Endothelial cell of umbilical vein (primary cell): ENCODE measurements at regions not wholly inside any gene's neighbourhood (a gene's known extent, or its start where the extent isn't known, plus 50 kb on each side); places are given as distances from the start of the nearest gene placed in this dataset.

ENCODE experiments used
- EZH2 ChIP-seq: IDR thresholded peaks from 2 replicates; pipeline ENCODE4 v1.6.1; 2012; ENCODE audit warnings: borderline replicate concordance, low read depth, mild to moderate bottlenecking, moderate library complexity, low read length, inconsistent platforms; ENCODE audit not compliant: severe bottlenecking
- JUN ChIP-seq: IDR thresholded peaks from 2 replicates; pipeline ENCODE4 v1.6.1; 2011; ENCODE audit warnings: borderline replicate concordance, low read depth; ENCODE audit not compliant: insufficient read length, insufficient read depth
- POLR2A ChIP-seq: IDR thresholded peaks from 2 replicates; pipeline ENCODE4 v1.6.1; 2012; ENCODE audit warnings: low read depth, mild to moderate bottlenecking, control low read depth, low read length
- TF ChIP-seq, protein P1 (sequence below), 2 donors: IDR thresholded peaks; 1 replicate in 1 of 2; 2 replicates in 1 of 2; pipeline ENCODE4 v1.5.1; 2011; ENCODE audit warnings: low read length in 2 of 2, mild to moderate bottlenecking in 2 of 2, moderate library complexity in 2 of 2, control low read depth in 1 of 2, inconsistent platforms in 1 of 2, low read depth in 1 of 2; ENCODE audit not compliant: insufficient read depth in 1 of 2; ENCODE audit errors: extremely low read depth in 1 of 2
- TF ChIP-seq, protein P2 (sequence below): IDR thresholded peaks from 2 replicates; pipeline ENCODE4 v1.6.1; 2011; ENCODE audit not compliant: insufficient read depth, insufficient read length

- TF ChIP-seq, protein P1, sequence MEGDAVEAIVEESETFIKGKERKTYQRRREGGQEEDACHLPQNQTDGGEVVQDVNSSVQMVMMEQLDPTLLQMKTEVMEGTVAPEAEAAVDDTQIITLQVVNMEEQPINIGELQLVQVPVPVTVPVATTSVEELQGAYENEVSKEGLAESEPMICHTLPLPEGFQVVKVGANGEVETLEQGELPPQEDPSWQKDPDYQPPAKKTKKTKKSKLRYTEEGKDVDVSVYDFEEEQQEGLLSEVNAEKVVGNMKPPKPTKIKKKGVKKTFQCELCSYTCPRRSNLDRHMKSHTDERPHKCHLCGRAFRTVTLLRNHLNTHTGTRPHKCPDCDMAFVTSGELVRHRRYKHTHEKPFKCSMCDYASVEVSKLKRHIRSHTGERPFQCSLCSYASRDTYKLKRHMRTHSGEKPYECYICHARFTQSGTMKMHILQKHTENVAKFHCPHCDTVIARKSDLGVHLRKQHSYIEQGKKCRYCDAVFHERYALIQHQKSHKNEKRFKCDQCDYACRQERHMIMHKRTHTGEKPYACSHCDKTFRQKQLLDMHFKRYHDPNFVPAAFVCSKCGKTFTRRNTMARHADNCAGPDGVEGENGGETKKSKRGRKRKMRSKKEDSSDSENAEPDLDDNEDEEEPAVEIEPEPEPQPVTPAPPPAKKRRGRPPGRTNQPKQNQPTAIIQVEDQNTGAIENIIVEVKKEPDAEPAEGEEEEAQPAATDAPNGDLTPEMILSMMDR (IDR thresholded peaks at IDR 0.05; ENCODE audit: extremely low read depth in 1 of 2, insufficient read depth in 1 of 2, low read depth in 1 of 2, low read length in 2 of 2), result no peak
- no peak for TF ChIP-seq POLR2A
- no peak for TF ChIP-seq JUN
- TF ChIP-seq, protein P2, sequence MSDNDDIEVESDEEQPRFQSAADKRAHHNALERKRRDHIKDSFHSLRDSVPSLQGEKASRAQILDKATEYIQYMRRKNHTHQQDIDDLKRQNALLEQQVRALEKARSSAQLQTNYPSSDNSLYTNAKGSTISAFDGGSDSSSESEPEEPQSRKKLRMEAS, result no peak
- no peak for TF ChIP-seq EZH2
Observed at GRCh38 chr5:171703146-171703545, 82.5 kb upstream of the SMIM23 start.
